ENCODE measurements at regions not wholly inside any gene's neighbourhood (a gene's known extent, or its start where the extent isn't known, plus 50 kb on each side); places are given as distances from the start of the nearest gene placed in this dataset.
"Not testable (repeated sequence)": the region's sequence is repeated elsewhere in the genome, so short reads cannot be mapped to it uniquely, and the experiment has no call there.

- DNase-seq: no peak
Measured at GRCh38 chr1:30450818-30451233, 272.6 kb downstream of the MATN1 start.

- DNase-seq: no peak
Measured at GRCh38 chr1:30450148-30450817, 273.1 kb downstream of the MATN1 start.

GRCh38 chr1:30449428-30450147 is 273.8 kb downstream of the MATN1 start:
- DNase-seq: no peak

DNA sequence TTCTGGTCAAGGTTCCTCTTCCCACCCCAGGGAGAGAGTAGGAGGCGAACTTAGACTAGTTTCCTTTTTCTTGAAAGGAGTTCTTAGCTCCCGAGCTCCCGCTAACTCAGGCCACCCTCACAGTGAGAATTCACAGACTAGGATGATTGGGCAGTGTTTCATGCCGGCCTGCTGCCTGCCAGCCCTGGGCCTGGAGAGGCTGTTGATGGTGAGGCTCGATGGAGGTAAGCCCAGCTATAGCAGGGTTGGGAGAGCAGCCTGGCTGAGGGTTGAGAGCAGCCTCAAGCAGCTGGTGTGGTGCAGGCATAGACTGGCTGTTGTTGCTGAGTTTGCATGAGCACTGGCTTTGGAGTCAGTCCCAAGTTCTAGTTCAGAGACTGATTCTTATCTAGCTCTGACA is 274.4 kb downstream of the MATN1 start:
- DNase-seq: no peak

- DNase-seq: no peak
Measured at GRCh38 chr1:30447701-30448100, 275.7 kb downstream of the MATN1 start.

DNA sequence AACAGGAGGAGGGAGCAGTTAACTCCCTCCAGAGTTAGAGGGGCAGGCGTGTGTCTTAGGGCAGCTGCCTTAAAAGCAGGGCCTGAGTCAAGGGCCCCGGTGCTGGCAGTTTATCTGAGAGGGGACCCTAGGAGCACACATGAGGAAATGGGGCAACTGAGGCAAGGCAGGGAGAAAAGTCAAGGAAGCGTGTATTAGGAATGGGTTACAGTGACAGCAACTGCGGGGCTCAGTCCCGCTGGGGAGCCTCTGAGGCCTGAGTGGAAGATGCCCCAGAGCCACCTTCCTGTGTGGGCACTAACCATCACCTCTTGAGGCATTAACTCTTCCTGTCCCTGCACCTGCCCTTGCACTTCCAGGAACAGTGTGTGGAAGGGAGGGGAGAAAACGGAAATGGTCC is 276.3 kb downstream of the MATN1 start:
- no peak for DNase-seq

- no peak for DNase-seq
Measured at GRCh38 chr1:30446508-30446907, 276.9 kb downstream of the MATN1 start.

- DNase-seq: no peak
Measured at GRCh38 chr1:30446095-30446494, 277.3 kb downstream of the MATN1 start.

DNA sequence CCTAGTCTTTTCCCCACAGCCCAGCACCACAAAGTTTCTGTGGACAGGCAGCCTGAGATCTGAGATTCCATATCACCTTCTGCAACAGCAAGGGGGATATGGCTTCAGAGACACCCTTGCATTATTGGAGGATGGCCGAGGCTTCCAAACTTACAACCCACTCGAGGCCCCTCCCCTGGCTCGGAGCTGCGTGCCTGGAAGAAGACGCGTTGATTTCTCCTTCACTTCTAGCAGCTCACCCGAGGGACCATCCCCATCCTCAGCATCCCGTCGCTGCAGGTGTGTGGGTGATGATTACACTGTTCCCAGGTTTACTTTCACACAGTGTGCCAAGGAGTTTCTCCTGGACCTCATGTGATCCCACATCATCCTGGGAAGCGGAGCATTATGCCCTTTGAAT is 277.9 kb downstream of the MATN1 start:
- no peak for DNase-seq

- DNase-seq: no peak
Measured at GRCh38 chr1:30444850-30445249, 278.5 kb downstream of the MATN1 start.

- DNase-seq: no peak
Measured at GRCh38 chr1:30444401-30444800, 279.0 kb downstream of the MATN1 start.

DNA sequence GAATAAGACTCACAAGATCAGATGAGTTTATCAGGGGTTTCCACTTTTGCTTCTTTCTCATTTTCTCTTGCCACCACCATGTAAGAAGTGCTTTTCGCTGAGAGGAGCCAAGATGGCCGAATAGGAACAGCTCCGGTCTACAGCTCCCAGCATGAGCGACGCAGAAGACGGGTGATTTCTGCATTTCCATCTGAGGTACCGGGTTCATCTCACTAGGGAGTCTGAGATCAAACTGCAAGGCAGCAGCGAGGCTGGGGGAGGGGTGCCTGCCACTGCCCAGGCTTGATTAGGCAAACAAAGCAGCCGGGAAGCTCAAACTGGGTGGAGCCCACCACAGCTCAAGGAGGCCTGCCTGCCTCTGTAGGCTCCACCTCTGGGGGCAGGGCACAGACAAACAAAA is 285.1 kb downstream of the MATN1 start:
- DNase-seq: not testable (repeated sequence)

DNA sequence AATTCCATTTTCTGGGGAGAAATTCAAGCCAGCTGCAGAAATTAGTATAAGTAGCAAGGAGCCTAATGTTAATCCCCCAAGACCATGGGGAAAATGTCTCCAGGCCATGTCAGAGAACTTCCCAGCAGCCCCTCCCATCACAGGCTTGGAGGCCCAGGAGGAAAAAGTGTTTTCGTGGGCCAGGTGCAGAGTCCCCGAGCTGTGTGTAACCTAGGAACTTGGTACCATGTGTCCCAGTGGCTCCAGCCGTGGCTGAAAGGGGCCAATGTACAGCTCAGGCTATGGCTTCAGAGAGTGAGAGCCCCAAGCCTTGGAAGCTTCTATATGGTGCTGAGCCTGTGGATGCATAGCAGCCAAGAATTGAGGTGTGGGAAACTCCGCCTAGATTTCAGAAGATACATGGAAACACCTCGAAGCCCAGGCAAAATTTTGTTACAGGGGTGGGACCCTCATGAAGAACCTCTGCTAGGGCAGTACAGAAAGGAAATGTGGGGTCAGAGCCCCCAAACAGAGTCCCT is 286.3 kb downstream of the MATN1 start:
- no peak for DNase-seq

DNA sequence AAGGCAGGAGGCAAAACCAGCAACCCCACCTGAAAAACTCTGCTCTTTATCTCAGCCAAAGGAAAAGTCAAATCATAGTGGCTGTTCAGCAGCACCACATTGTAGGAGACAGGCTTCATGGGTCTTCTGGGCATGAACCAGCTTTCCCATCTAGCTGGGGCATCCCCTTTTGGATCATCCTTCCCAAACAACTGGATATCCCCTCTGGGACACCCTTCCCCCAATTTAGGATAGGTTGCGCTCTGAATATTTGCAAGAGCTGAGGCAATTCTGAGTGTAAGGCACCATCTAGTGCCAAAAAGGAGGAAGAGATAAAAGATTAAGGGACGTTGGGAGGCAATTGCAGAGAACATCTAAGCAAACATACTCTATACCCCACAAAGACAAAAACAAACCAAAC is 295.8 kb downstream of the MATN1 start:
- DNase-seq: no peak

DNA sequence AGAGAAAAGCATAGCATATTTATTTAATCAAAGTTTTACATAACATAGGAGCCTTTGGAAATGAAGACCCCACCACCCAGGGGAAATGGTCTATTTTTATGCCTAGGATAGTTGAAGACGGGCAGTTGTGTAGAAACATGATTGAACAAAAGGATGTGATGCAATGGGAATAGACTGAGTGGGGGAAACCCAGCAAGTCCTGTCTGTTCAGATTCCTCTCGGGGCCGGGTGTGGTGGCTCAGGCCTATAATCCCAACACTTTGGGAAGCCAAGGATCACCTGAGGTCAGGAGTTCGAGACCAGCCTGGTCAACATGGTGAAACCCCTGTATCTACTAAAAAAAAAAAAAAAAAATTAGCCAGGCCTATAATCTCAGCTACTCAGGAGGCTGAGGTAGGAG is 298.3 kb downstream of the MATN1 start:
- DNase-seq: no peak

DNA sequence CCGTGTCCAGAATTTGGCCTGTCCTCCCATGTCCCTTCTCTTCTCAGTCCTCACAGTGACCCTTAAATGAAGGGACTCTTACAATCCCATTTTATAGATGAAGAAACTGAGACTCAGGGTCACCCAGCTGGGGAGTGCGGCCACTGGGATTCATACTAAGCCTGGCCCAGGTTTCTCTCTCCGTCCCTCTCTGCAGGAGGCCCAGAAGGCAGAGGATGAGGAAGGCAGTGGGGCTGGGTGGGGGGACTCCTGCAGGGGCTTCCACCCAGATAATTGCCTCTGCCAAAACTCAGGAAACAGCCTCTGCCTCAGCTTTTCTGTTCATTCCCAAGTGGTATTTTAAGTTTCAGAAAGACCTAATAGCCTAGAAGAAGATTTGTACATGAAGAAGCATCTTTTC is 299.8 kb downstream of the MATN1 start:
- DNase-seq: no peak

GRCh38 chr1:30422251-30422650 is 301.1 kb downstream of the MATN1 start:
- no peak for DNase-seq

DNA sequence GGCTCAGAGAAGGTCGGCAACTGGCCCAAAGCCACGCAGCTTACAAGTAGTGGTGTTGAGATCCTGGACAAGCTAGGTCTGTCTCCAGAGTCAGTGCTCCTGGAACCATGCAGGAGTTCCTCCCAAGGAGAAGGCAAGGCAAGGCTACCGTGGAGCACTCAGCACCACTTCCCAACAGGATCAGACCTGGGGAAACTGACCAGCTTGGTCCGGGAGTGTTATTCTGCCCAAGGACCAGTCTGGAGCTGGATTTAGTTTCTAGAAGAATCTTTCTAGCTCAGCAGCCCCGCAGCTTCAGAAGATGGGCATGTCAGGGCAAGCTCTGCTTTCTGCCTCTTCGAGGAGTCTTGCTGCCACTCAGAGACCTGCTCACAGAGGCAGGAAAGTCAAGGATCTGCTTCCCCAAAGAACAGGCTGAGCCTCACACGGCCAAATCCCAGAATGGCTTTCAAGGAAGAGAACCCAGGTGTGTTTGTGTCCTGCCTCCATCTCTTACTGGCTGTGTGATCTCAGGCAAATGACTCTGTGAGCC is 302.8 kb downstream of the MATN1 start:
- DNase-seq: no peak

DNA sequence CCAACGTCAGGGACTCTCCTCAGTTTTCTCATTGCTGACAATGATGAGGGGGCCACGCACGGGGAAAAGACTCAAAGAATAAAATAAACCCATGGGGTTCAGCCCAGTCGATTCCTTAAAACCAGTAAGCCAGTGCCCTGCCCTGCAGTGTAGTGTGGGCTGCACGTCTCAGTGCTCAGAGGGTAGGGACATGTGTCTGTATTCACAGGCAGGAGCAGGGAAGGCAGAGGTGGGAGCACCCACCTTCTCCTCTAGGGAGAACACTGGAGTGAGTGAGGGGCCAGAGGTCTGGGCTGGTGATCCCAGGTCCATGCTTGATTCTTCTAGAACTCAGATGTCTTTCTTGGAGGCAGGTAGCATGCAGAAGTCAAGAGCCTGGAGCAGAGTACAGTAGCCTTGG is 303.6 kb downstream of the MATN1 start:
- no peak for DNase-seq

- DNase-seq: no peak
Measured at GRCh38 chr1:30418939-30419720, 304.3 kb downstream of the MATN1 start.

DNA sequence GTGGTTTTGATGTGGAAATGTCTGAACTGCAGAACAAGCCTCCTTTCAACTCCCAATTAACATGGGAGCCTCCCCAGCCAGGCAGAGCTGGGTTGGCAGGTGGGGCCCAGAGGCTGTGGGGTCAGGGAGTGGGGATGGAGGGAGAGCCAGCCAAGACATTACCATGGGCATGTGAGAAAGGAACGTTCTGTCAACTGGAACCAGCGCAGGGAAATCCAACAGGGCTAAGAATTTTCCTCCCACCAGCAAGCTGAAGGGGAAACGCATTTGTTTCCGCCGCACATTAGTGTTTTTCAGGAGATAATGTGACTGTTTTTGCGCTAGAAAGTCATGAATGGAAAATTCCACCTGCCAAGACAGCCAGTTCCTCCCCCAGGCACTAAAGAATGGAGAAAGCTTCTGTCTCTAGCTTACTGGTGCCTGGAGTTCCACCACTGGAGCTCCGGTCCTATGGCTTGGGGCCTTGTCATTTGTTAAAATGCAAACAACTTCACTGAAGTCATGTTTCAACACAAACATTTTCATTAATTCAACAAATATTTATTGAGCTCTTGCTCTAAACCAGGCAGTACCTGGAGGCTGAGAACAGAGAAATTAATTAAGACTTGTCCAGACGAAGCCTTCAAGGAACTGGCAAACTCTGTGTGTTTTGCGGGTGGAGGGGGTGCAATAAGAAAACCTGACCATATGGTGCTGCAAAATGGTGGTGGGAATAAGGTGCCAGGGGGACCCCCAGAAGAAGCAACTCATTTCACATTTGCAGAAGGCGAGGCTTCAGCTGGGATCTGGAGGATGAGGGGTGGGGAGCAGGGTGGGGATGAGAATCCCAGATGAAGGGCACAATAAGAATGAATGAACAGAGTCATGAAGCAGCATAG is 305.1 kb downstream of the MATN1 start:
- no peak for DNase-seq

GRCh38 chr1:30417701-30418046 is 305.7 kb downstream of the MATN1 start:
- no peak for DNase-seq
